ENCODE measurements at regions not wholly inside any gene's neighbourhood (a gene's known extent, or its start where the extent isn't known, plus 50 kb on each side); places are given as distances from the start of the nearest gene placed in this dataset.

DNA sequence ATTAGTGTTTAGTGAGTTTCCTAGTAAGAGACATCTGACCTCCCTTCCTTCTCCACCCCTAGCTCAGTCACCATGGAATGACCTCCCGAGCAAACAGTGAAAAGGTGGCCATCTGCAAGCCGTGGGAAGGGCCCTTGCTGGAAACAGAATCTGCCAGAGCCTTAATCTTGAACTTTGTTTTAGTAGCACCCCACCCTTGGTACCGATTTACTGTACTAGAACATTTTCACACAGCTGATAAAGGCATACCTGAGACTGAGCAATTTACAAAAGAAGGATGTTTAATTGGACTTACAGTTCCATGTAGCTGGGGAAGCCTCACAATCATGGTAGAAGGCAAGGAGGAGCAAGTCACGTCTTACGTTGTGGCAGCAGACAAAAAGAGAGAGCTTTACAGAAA, 655.8 kb downstream of the TSN start:
- Histone ChIP-seq H3K27ac (ENCODE audit: low read depth, low read length) (no peak overlapping the region), H3K9ac (ENCODE audit: low read depth in 1 of 2, low read length in 2 of 2) (no peak overlapping the region), H3K27me3 (ENCODE audit: control insufficient read depth in 1 of 2, insufficient read depth in 2 of 2, low read length in 2 of 2) (no peaks in the 10 kb centered on the region), H3K4me1 (ENCODE audit: control insufficient read depth in 1 of 2, insufficient read depth in 2 of 2, low read length in 2 of 2) (no peaks in the 10 kb centered on the region), H3K9me3 (ENCODE audit: control insufficient read depth in 1 of 2, low read length in 2 of 2) (peaks cover 0 to 4% of the 10 kb centered on the region in 2 donors), H3K4me3 (ENCODE audit: low read depth in 1 of 2, low read length in 2 of 2) (no peak overlapping the region), H3K36me3 (ENCODE audit: control insufficient read depth in 1 of 2, insufficient read depth in 2 of 2, low read length in 2 of 2) (no peaks in the 10 kb centered on the region)

DNA sequence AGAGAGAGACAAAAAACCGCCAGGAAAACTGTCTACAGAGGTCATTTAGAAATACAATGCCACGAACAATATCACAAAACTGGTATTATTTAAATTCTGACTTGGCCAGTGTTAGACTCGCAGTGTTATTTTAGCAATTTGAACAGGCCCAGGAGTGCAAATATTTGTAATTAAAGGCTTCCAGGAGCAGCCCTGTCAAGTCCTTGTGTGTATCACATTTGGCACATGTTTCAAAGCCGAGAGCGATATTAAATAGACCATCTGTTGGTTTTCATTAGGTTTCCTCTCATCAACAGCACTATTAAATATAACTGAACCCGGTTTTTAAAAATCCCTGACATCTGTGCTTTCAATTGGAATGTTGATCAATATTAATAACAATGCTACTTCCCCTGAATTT, 656.9 kb downstream of the TSN start:
- H3K4me3 ChIP-seq (ENCODE audit: low read depth in 1 of 2, low read length in 2 of 2) = no peak overlapping the region
- H3K36me3 ChIP-seq (ENCODE audit: control insufficient read depth in 1 of 2, insufficient read depth in 2 of 2, low read length in 2 of 2) = no peaks in the 10 kb centered on the region
- H3K27me3 ChIP-seq (ENCODE audit: control insufficient read depth in 1 of 2, insufficient read depth in 2 of 2, low read length in 2 of 2) = no peaks in the 10 kb centered on the region
- H3K4me1 ChIP-seq (ENCODE audit: control insufficient read depth in 1 of 2, insufficient read depth in 2 of 2, low read length in 2 of 2) = no peaks in the 10 kb centered on the region
- H3K27ac ChIP-seq (ENCODE audit: low read depth, low read length) = no peak overlapping the region
- peaks cover 0 to 4% of the 10 kb centered on the region in 2 donors for H3K9me3 ChIP-seq (ENCODE audit: control insufficient read depth in 1 of 2, low read length in 2 of 2)
- H3K9ac ChIP-seq (ENCODE audit: low read depth in 1 of 2, low read length in 2 of 2) = no peak overlapping the region

DNA sequence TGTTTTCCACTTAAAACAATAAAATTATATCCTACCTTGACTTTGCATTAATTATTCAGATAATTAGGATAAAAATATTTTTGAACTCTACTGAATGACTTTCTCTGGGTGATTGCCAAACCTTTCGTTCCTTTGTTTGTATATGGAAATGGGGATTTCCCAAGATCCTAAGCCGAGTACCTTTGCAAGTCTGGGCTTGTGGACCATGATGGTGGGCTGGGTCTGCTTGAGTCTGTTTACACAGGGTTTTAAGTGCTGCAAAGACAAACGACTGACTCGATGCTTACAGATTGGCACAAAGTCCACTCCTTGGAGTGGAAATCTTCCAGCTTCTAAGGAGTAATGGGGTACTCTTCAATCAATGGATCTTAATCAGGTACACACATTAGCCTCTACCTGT, 659.5 kb downstream of the TSN start:
- Histone ChIP-seq H3K27me3 (ENCODE audit: control insufficient read depth in 1 of 2, insufficient read depth in 2 of 2, low read length in 2 of 2) (no peaks in the 10 kb centered on the region), H3K27ac (ENCODE audit: low read depth, low read length) (no peak overlapping the region), H3K4me1 (ENCODE audit: control insufficient read depth in 1 of 2, insufficient read depth in 2 of 2, low read length in 2 of 2) (no peaks in the 10 kb centered on the region), H3K4me3 (ENCODE audit: low read depth in 1 of 2, low read length in 2 of 2) (no peak overlapping the region), H3K36me3 (ENCODE audit: control insufficient read depth in 1 of 2, insufficient read depth in 2 of 2, low read length in 2 of 2) (no peaks in the 10 kb centered on the region), H3K9ac (ENCODE audit: low read depth in 1 of 2, low read length in 2 of 2) (no peak overlapping the region), H3K9me3 (ENCODE audit: control insufficient read depth in 1 of 2, low read length in 2 of 2) (peaks cover 0 to 4% of the 10 kb centered on the region in 2 donors)

DNA sequence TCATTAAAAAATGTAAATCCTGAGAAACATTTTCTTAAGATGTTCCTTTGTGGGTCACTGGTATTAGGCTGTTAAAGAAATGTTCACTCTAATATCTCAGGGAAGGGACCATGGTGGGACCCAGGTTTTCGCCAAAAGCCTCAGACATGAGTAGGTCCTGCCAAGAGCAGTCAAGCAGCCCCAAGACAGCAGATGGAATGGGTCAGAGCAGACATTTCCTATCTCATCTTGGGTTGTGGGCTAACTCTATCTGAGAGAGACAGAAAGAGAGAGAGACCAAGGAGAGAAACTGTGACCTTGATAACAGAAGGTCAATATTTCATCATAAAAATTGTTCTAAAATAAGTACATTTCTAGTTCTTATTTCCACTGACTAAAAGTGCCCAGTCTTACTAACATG, 661.7 kb downstream of the TSN start:
- Histone ChIP-seq H3K36me3 (ENCODE audit: control insufficient read depth in 1 of 2, insufficient read depth in 2 of 2, low read length in 2 of 2) (no peaks in the 10 kb centered on the region), H3K4me1 (ENCODE audit: control insufficient read depth in 1 of 2, insufficient read depth in 2 of 2, low read length in 2 of 2) (no peaks in the 10 kb centered on the region), H3K9ac (ENCODE audit: low read depth in 1 of 2, low read length in 2 of 2) (no peak overlapping the region)

DNA sequence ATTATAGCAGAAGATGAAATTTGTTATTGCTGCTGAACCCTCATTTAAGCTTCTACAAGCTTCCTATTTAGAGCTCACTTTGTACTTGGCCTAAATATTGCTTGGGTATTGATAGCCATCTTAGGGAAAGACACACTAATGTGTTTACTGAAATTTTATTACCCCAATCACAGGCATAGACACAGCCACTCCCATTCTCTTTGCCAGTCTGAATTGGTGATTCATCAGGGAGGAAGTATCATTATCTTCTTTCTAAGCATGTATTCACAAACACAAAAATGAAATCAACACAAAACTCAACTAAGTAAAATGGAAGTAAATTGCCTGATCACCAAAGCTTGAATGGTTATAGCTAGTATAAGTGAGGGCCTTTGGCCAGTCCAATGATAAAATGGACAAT, 666.3 kb downstream of the TSN start:
- Histone ChIP-seq H3K9me3 (ENCODE audit: control insufficient read depth in 1 of 2, low read length in 2 of 2) (no peaks in the 10 kb centered on the region), H3K27me3 (ENCODE audit: control insufficient read depth in 1 of 2, insufficient read depth in 2 of 2, low read length in 2 of 2) (no peaks in the 10 kb centered on the region), H3K9ac (ENCODE audit: low read depth in 1 of 2, low read length in 2 of 2) (no peak overlapping the region), H3K36me3 (ENCODE audit: control insufficient read depth in 1 of 2, insufficient read depth in 2 of 2, low read length in 2 of 2) (no peaks in the 10 kb centered on the region), H3K4me1 (ENCODE audit: control insufficient read depth in 1 of 2, insufficient read depth in 2 of 2, low read length in 2 of 2) (no peaks in the 10 kb centered on the region), H3K4me3 (ENCODE audit: low read depth in 1 of 2, low read length in 2 of 2) (no peak overlapping the region), H3K27ac (ENCODE audit: low read depth, low read length) (no peak overlapping the region)

More for the DNA sequence above, 661.7 kb downstream of the TSN start:
- no peak overlapping the region for H3K4me3 ChIP-seq (ENCODE audit: low read depth in 1 of 2, low read length in 2 of 2)
- H3K27ac ChIP-seq (ENCODE audit: low read depth, low read length) = no peak overlapping the region
- H3K27me3 ChIP-seq (ENCODE audit: control insufficient read depth in 1 of 2, insufficient read depth in 2 of 2, low read length in 2 of 2) = no peaks in the 10 kb centered on the region
- H3K9me3 ChIP-seq (ENCODE audit: control insufficient read depth in 1 of 2, low read length in 2 of 2) = no peaks in the 10 kb centered on the region

DNA sequence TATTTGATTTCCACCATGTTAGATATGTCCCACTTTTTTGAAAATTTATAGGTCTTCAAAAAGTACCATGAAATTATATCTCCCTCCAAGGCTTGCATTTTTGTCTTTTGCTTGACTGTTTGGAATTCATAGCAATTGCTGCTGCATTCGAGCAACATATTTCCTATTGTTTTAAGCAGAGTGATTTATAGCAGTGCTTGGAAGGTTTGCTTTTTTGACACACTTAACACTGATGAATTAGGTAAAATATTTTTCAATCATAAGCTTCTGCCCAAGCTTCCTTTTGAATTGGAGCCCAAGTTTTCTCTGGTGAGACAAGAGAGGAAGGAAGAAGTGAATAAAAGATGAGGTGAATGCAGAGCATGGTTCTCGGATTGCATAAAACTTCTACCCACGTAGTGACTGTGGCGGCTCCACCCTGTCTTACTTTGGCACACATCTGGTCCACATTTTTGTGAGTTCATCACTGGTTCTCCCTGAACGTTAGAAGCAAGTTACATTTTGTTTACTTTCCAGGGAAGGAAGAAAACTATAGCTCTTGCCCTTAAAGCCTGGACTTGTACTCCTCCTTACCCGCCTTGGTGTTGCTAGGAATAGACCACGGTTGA, 667.0 kb downstream of the TSN start:
- H3K4me1 ChIP-seq (ENCODE audit: control insufficient read depth in 1 of 2, insufficient read depth in 2 of 2, low read length in 2 of 2) = no peaks in the 10 kb centered on the region
- no peak overlapping the region for H3K27ac ChIP-seq (ENCODE audit: low read depth, low read length)
- H3K9ac ChIP-seq (ENCODE audit: low read depth in 1 of 2, low read length in 2 of 2) = no peak overlapping the region
- no peaks in the 10 kb centered on the region for H3K9me3 ChIP-seq (ENCODE audit: control insufficient read depth in 1 of 2, low read length in 2 of 2)
- no peaks in the 10 kb centered on the region for H3K36me3 ChIP-seq (ENCODE audit: control insufficient read depth in 1 of 2, insufficient read depth in 2 of 2, low read length in 2 of 2)
- no peak overlapping the region for H3K4me3 ChIP-seq (ENCODE audit: low read depth in 1 of 2, low read length in 2 of 2)
- H3K27me3 ChIP-seq (ENCODE audit: control insufficient read depth in 1 of 2, insufficient read depth in 2 of 2, low read length in 2 of 2) = no peaks in the 10 kb centered on the region

DNA sequence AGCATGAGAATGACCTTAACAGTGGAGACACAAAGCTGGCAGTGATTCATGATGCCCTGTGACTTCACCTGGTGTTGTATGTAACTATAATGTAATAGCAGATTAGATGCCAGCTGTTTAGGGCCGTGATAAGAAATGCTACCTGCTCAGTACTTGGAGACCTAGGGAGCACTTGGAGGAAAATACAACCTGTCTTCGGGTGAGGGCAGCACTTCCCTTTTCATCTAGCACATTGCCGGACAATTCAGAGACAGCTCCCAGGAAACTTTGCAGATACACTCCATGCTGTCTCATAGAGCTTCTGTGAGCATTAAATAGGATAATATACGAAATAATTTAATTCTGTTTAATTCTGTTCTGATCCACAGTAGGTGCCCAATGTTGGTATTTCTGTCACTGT, 668.5 kb downstream of the TSN start:
- Histone ChIP-seq H3K9ac (ENCODE audit: low read depth in 1 of 2, low read length in 2 of 2) (no peak overlapping the region), H3K27me3 (ENCODE audit: control insufficient read depth in 1 of 2, insufficient read depth in 2 of 2, low read length in 2 of 2) (no peaks in the 10 kb centered on the region), H3K4me1 (ENCODE audit: control insufficient read depth in 1 of 2, insufficient read depth in 2 of 2, low read length in 2 of 2) (no peaks in the 10 kb centered on the region), H3K4me3 (ENCODE audit: low read depth in 1 of 2, low read length in 2 of 2) (no peak overlapping the region), H3K36me3 (ENCODE audit: control insufficient read depth in 1 of 2, insufficient read depth in 2 of 2, low read length in 2 of 2) (no peaks in the 10 kb centered on the region), H3K9me3 (ENCODE audit: control insufficient read depth in 1 of 2, low read length in 2 of 2) (no peaks in the 10 kb centered on the region), H3K27ac (ENCODE audit: low read depth, low read length) (no peak overlapping the region)

DNA sequence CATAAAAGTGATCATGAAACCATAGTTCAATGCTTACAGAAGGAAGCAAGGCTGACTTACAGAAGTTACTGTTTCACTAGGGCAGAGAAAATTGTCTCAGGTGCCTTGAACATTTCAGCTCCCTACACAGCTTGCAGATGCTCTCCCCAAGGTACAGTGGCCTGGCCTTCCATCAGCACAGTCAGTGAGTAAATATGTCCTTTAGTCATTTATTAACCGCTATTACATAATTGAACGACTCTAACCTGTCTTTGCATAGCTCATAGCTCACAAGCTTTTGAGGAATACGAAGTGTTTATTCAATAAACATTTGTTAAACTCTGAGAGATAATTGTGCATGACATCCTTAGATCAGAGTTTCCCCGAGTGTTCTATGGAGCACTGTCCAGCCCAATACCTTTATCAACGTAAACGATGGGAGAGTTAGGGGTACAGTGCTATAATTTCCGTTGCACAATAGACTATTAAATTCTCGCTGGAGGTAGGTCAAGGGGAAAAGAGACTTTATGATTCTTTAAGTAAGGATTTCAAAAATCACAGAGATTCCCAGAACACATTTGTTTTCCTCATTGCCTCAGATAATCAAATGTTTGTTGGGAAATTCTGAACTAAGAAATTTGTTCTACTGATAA, 677.8 kb downstream of the TSN start:
- no peak overlapping the region for H3K4me3 ChIP-seq (ENCODE audit: low read depth in 1 of 2, low read length in 2 of 2)
- H3K9me3 ChIP-seq (ENCODE audit: control insufficient read depth in 1 of 2, low read length in 2 of 2) = no peaks in the 10 kb centered on the region
- no peaks in the 10 kb centered on the region for H3K27me3 ChIP-seq (ENCODE audit: control insufficient read depth in 1 of 2, insufficient read depth in 2 of 2, low read length in 2 of 2)
- no peak overlapping the region for H3K27ac ChIP-seq (ENCODE audit: low read depth, low read length)
- H3K9ac ChIP-seq (ENCODE audit: low read depth in 1 of 2, low read length in 2 of 2) = no peak overlapping the region
- H3K36me3 ChIP-seq (ENCODE audit: control insufficient read depth in 1 of 2, insufficient read depth in 2 of 2, low read length in 2 of 2) = no peaks in the 10 kb centered on the region
- no peaks in the 10 kb centered on the region for H3K4me1 ChIP-seq (ENCODE audit: control insufficient read depth in 1 of 2, insufficient read depth in 2 of 2, low read length in 2 of 2)

DNA sequence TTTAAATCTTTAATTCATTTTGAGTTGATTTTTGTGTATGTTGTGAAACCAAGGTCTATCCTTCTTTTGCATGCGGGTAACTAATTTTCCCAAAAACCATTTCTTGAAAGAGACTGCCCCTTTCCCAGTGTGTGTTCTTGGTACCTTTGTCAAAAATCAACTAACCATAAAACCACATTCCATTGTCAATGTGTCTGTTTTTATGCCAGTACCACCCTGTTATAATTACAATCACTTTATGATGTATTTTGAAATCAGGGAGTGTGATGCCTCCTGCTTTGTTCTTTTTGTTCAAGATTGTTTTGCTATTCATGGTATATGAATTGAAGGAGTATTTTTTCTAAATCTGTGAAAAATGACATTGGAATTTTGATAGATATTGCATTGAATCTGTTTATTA, 689.6 kb downstream of the TSN start:
- Histone ChIP-seq H3K4me3 (ENCODE audit: low read depth in 1 of 2, low read length in 2 of 2) (no peak overlapping the region), H3K4me1 (ENCODE audit: control insufficient read depth in 1 of 2, insufficient read depth in 2 of 2, low read length in 2 of 2) (no peaks in the 10 kb centered on the region), H3K27ac (ENCODE audit: low read depth, low read length) (no peak overlapping the region), H3K36me3 (ENCODE audit: control insufficient read depth in 1 of 2, insufficient read depth in 2 of 2, low read length in 2 of 2) (no peaks in the 10 kb centered on the region), H3K9me3 (ENCODE audit: control insufficient read depth in 1 of 2, low read length in 2 of 2) (no peaks in the 10 kb centered on the region), H3K27me3 (ENCODE audit: control insufficient read depth in 1 of 2, insufficient read depth in 2 of 2, low read length in 2 of 2) (no peaks in the 10 kb centered on the region), H3K9ac (ENCODE audit: low read depth in 1 of 2, low read length in 2 of 2) (no peak overlapping the region)

DNA sequence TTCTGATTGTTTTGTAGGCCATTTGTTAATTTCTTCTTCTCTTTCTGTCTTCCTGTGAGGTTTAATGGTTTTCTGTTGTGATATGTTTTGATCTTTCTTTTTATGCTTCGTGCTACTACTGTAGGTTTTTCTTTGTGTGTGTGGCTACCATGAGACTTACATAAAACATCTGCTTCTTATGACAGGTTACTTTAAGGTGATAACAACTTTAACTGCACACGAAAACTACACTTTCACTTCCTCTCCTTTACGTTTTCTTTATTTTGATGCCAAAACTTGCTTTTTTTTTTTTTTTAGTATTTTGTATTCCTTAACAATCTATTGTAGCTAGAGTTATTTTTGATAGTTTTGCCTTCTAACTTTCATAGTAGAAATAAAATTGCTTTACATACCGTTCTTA, 691.3 kb downstream of the TSN start:
- H3K4me3 ChIP-seq (ENCODE audit: low read depth in 1 of 2, low read length in 2 of 2) = no peak overlapping the region
- no peaks in the 10 kb centered on the region for H3K27me3 ChIP-seq (ENCODE audit: control insufficient read depth in 1 of 2, insufficient read depth in 2 of 2, low read length in 2 of 2)
- no peaks in the 10 kb centered on the region for H3K36me3 ChIP-seq (ENCODE audit: control insufficient read depth in 1 of 2, insufficient read depth in 2 of 2, low read length in 2 of 2)
- no peaks in the 10 kb centered on the region for H3K9me3 ChIP-seq (ENCODE audit: control insufficient read depth in 1 of 2, low read length in 2 of 2)
- no peaks in the 10 kb centered on the region for H3K4me1 ChIP-seq (ENCODE audit: control insufficient read depth in 1 of 2, insufficient read depth in 2 of 2, low read length in 2 of 2)
- H3K9ac ChIP-seq (ENCODE audit: low read depth in 1 of 2, low read length in 2 of 2) = no peak overlapping the region
- H3K27ac ChIP-seq (ENCODE audit: low read depth, low read length) = no peak overlapping the region

All from duodenal mucosa (tissue), 2 donors.